OCI-LY1 (cell line): ENCODE measurements at regions not wholly inside any gene's neighbourhood (a gene's known extent, or its start where the extent isn't known, plus 50 kb on each side); places are given as distances from the start of the nearest gene placed in this dataset.

Source experiments
- H2AFZ ChIP-seq: fragments of 200-600 bp; sonication (generic), shearing (Covaris generic); 2 replicates; pipeline ENCODE4 v1.6.0; 2014; ENCODE audit warnings: antibody characterized with exemption, mild to moderate bottlenecking, low read length
- H3F3A ChIP-seq: fragments of 200-600 bp; sonication (generic), shearing (Covaris generic); 2 replicates; pipeline ENCODE4 v1.6.0; 2014; ENCODE audit warnings: mild to moderate bottlenecking, antibody characterized with exemption, low read length, moderate library complexity; ENCODE audit not compliant: insufficient read depth
- H3K27ac ChIP-seq: fragments of 200-600 bp; sonication (generic); 2 replicates; pipeline ENCODE4 v1.5.1; 2014; ENCODE audit warnings: low read length, mixed run types, mild to moderate bottlenecking, low read depth; ENCODE audit not compliant: poor library complexity, severe bottlenecking
- H3K27me3 ChIP-seq: fragments of 200-600 bp; sonication (generic); 2 replicates; pipeline ENCODE4 v1.6.0; 2014; ENCODE audit warnings: antibody characterized with exemption, mild to moderate bottlenecking, low read length, moderate library complexity; ENCODE audit not compliant: insufficient read depth
- H3K36me3 ChIP-seq: fragments of 200-600 bp; sonication (generic); 2 replicates; pipeline ENCODE4 v1.6.1; 2014; ENCODE audit warnings: mild to moderate bottlenecking, antibody characterized with exemption, low read length, moderate library complexity, mixed read lengths; ENCODE audit not compliant: insufficient read depth
- H3K4me1 ChIP-seq: fragments of 200-600 bp; sonication (generic); 2 replicates; pipeline ENCODE4 v1.5.1; 2014; ENCODE audit warnings: mild to moderate bottlenecking, low read length, moderate library complexity; ENCODE audit not compliant: insufficient read depth, severe bottlenecking
- H3K4me2 ChIP-seq: fragments of 200-600 bp; sonication (generic), shearing (Covaris generic); 2 replicates; pipeline ENCODE4 v1.6.1; 2014; ENCODE audit warnings: low read length
- H3K4me3 ChIP-seq: fragments of 200-600 bp; sonication (generic); 2 replicates; pipeline ENCODE4 v1.5.1; 2014; ENCODE audit warnings: low read length, low read depth, mild to moderate bottlenecking, mixed read lengths; ENCODE audit not compliant: poor library complexity, severe bottlenecking
- H3K79me2 ChIP-seq: fragments of 200-600 bp; shearing (Covaris generic); 2 replicates; pipeline ENCODE4 v1.6.1; 2016; ENCODE audit warnings: mixed run types, low read length, mixed read lengths; ENCODE audit not compliant: insufficient read depth
- H3K9ac ChIP-seq: fragments of 200-600 bp; sonication (generic), shearing (Covaris generic); 2 replicates; pipeline ENCODE4 v1.6.1; 2014; ENCODE audit warnings: mild to moderate bottlenecking, low read length, mixed read lengths
- H3K9me2 ChIP-seq: fragments of 200-600 bp; sonication (generic), shearing (Covaris generic); 2 replicates; pipeline ENCODE4 v1.6.1; 2014; ENCODE audit warnings: low read depth, mild to moderate bottlenecking, low read length, mixed read lengths
- H3K9me3 ChIP-seq: fragments of 200-600 bp; shearing (Covaris generic); 2 replicates; pipeline ENCODE4 v1.6.1; 2014; ENCODE audit warnings: low read length, mixed read lengths
- H4K20me1 ChIP-seq: fragments of 200-600 bp; sonication (generic), shearing (Covaris generic); 2 replicates; pipeline ENCODE4 v1.6.0; 2016; ENCODE audit warnings: mild to moderate bottlenecking, low read length; ENCODE audit not compliant: insufficient read depth
- CTCF ChIP-seq: fragments of 200-600 bp; sonication (generic), shearing (Covaris generic); IDR thresholded peaks from 2 replicates; pipeline ENCODE4 v1.5.1; 2017; ENCODE audit warnings: mild to moderate bottlenecking, antibody characterized with exemption, low read length, moderate library complexity, mixed read lengths
- EZH2 ChIP-seq: fragments of 200-600 bp; sonication (generic), shearing (Covaris generic); IDR thresholded peaks from 2 replicates; pipeline ENCODE4 v1.8.0; 2017; ENCODE audit warnings: borderline replicate concordance, mixed run types, mild to moderate bottlenecking, antibody characterized with exemption, low read length, moderate library complexity, mixed read lengths

GRCh38 chr10:85413570-85413969, 953.0 kb downstream of the GRID1 start:
- no peaks in the 10 kb centered on the region for H3K27me3 ChIP-seq
- no peak overlapping the region for H3K27ac ChIP-seq
- H3F3A ChIP-seq: no peaks in the 10 kb centered on the region
- H4K20me1 ChIP-seq: no peaks in the 10 kb centered on the region
- H3K4me3 ChIP-seq: no peak overlapping the region
- no peak overlapping the region for H2AFZ ChIP-seq
- H3K79me2 ChIP-seq: no peaks in the 10 kb centered on the region
- H3K9me2 ChIP-seq: no peaks in the 10 kb centered on the region
- no peaks in the 10 kb centered on the region for H3K4me1 ChIP-seq
- no peak for TF ChIP-seq CTCF
- TF ChIP-seq EZH2: no peak
- no peak overlapping the region for H3K9ac ChIP-seq
- H3K9me3 ChIP-seq: no peaks in the 10 kb centered on the region
- H3K4me2 ChIP-seq: no peak overlapping the region
- H3K36me3 ChIP-seq: no peaks in the 10 kb centered on the region

- Histone ChIP-seq H3K9me2 (no peaks in the 10 kb centered on the region), H3F3A (no peaks in the 10 kb centered on the region), H3K27ac (no peak overlapping the region), H2AFZ (no peak overlapping the region), H3K27me3 (no peaks in the 10 kb centered on the region), H3K79me2 (no peaks in the 10 kb centered on the region), H3K4me1 (no peaks in the 10 kb centered on the region), H3K4me2 (no peak overlapping the region), H3K9ac (no peak overlapping the region), H4K20me1 (no peaks in the 10 kb centered on the region), H3K36me3 (no peaks in the 10 kb centered on the region), H3K9me3 (no peaks in the 10 kb centered on the region), H3K4me3 (no peak overlapping the region)
- no peak for TF ChIP-seq EZH2
These were observed 945.9 kb downstream of the GRID1 start for GRCh38 chr10:85420501-85421191.

GRCh38 chr10:85421421-85421820, 945.2 kb downstream of the GRID1 start:
- Histone ChIP-seq H4K20me1 (no peaks in the 10 kb centered on the region), H3K9me3 (no peaks in the 10 kb centered on the region), H3K36me3 (no peaks in the 10 kb centered on the region), H3K9ac (no peak overlapping the region), H3K9me2 (no peaks in the 10 kb centered on the region), H2AFZ (no peak overlapping the region), H3K79me2 (no peaks in the 10 kb centered on the region), H3K4me1 (no peaks in the 10 kb centered on the region), H3K4me3 (no peak overlapping the region), H3K4me2 (no peak overlapping the region), H3K27me3 (no peaks in the 10 kb centered on the region), H3K27ac (no peak overlapping the region), H3F3A (no peaks in the 10 kb centered on the region)
- no peak for TF ChIP-seq CTCF
- no peak for TF ChIP-seq EZH2

GRCh38 chr10:85429126-85429525, 937.5 kb downstream of the GRID1 start:
- Histone ChIP-seq H2AFZ (no peak overlapping the region), H3F3A (no peaks in the 10 kb centered on the region), H4K20me1 (no peaks in the 10 kb centered on the region), H3K9me2 (no peaks in the 10 kb centered on the region), H3K9ac (no peak overlapping the region), H3K27me3 (no peaks in the 10 kb centered on the region), H3K4me1 (no peaks in the 10 kb centered on the region), H3K27ac (no peak overlapping the region), H3K79me2 (no peaks in the 10 kb centered on the region), H3K4me3 (no peak overlapping the region), H3K4me2 (no peak overlapping the region), H3K9me3 (no peaks in the 10 kb centered on the region), H3K36me3 (no peaks in the 10 kb centered on the region)
- no peak for TF ChIP-seq CTCF
- TF ChIP-seq EZH2: no peak
